Activated CD4-positive, alpha-beta T cell treated with anti-CD3 and anti-CD28 coated beads, Interleukin-2, amount 50 U/mL, for 24 hours (primary cell): ENCODE measurements at regions not wholly inside any gene's neighbourhood (a gene's known extent, or its start where the extent isn't known, plus 50 kb on each side); places are given as distances from the start of the nearest gene placed in this dataset.

Experiments used
- DNase-seq, 2 donors: peaks; one replicate each; pipeline ENCODE4 v3.0.0-alpha.2; 2020; ENCODE audit warnings: low read depth in 1 of 2, low spot score in 1 of 2

- DNase-seq: no peak
Measured at GRCh38 chr17:77320044-77320440, 179.3 kb downstream of the SEC14L1 start.

- no peak for DNase-seq
Measured at GRCh38 chr17:77320485-77321256, 179.9 kb downstream of the SEC14L1 start.

GRCh38 chr17:77321649-77322513 is 181.1 kb downstream of the SEC14L1 start:
- DNase-seq: no peak

DNA sequence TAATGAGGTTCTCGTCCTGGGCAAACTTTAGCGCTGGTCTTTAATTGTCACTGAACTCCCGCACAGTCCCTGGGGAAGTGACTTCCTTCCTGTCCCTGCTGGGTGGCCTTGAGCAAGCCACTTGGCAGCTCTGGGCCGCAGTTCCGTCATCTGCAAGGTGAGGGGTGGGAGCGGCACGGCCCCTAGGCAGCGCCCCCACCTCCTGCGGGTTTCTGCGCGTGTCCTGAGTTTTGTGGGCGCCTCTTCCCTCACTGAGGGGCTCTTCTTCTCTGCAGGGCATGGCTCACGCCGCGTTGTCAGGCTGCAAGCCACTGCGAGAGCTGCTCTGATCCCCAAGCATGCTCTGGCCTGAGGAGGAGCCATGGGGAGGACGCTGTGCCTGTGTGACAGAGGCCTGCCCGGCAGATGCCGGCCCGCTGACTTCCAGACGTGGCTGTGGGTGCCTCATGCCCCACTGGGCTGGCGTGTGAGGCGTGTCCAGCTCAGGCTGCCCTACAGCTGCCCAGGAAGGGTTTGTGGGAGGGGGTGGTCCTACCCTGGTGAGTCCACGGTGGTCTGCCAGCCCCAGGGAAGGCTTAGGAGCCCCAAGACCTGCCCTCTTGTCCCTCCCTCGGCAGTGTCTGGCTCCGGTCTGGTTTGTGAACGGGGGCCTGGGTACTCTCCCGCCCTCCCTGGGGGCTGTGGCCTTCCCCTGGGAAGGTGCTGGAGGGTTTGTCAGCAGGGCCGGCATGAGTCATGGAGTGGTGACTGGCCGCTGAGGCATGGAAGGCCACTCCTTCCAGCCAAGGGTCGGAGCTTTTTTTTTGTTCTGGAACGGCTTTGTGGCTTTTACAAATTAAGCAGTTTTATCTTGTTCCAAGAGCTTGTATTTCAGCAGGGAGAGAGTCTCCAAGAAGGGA is 182.0 kb downstream of the SEC14L1 start:
- DNase-seq: no peak

GRCh38 chr17:77323413-77324171 is 182.8 kb downstream of the SEC14L1 start:
- no peak for DNase-seq

DNA sequence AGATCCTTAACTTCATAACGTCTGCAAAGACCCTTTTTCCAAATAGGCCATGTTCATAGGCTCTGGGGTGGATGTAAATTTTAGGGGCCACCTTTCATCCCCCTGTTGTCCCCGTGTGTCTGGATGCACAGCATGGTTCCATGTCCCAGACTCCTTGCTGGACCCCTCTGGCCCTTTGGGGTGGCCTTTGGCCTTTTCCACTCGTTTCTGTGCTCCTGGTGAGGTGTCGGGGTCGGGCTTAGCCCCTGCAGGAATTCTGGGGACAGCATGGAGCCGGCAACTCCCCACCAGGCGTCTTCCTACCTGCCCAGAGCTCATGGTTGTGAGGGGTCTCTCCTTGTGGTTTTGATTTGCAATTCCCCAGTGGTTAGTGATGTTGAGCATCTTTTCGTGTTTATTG is 183.5 kb downstream of the SEC14L1 start:
- no peak for DNase-seq

GRCh38 chr17:77325577-77326075 is 184.9 kb downstream of the SEC14L1 start:
- no peak for DNase-seq

DNA sequence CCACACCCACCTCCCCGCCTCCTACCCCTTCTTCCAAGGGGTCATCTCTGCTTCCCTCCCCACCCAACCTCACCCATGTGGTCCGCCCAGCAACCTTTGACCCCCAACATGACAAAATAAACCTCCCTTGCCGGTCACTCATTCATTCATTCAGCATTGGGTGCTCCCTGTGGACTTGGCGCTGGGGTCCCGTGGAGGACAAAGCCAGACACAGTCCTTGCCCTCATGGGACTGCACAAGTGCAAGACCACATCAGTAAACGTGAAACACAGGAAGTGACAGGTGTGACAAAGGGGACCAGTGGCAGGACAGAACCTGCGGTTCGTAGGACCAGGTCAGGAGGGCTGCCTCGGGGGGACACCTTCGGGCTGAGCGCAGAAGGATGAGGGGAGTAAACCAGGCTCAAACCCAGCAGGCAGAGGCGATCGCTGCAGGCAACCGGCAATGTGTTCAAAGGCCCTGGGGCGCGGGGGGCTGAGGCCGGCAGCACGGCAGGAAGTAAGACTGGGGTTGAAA is 185.4 kb downstream of the SEC14L1 start:
- DNase-seq: no peak

DNA sequence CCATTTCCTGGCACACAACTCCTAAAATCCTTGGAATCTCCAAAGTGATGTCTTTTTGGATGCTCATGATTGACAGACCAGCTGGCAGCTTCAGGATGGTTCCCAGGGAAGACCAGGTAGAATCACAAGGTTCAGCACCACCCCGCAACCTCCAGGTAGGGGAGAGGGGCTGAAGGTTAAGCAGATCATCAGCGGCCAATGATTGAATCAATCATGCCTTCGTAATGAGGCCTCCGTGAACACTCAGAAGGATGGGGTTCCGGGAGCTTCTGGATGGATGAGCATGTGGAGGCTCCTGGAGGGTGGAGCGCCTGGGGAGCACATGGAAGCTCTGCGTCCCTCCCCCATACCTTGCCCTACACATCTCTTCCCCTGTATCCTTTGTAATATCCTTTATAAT is 185.9 kb downstream of the SEC14L1 start:
- DNase-seq: no peak

- DNase-seq: no peak
Measured at GRCh38 chr17:77327181-77327565, 186.4 kb downstream of the SEC14L1 start.

DNA sequence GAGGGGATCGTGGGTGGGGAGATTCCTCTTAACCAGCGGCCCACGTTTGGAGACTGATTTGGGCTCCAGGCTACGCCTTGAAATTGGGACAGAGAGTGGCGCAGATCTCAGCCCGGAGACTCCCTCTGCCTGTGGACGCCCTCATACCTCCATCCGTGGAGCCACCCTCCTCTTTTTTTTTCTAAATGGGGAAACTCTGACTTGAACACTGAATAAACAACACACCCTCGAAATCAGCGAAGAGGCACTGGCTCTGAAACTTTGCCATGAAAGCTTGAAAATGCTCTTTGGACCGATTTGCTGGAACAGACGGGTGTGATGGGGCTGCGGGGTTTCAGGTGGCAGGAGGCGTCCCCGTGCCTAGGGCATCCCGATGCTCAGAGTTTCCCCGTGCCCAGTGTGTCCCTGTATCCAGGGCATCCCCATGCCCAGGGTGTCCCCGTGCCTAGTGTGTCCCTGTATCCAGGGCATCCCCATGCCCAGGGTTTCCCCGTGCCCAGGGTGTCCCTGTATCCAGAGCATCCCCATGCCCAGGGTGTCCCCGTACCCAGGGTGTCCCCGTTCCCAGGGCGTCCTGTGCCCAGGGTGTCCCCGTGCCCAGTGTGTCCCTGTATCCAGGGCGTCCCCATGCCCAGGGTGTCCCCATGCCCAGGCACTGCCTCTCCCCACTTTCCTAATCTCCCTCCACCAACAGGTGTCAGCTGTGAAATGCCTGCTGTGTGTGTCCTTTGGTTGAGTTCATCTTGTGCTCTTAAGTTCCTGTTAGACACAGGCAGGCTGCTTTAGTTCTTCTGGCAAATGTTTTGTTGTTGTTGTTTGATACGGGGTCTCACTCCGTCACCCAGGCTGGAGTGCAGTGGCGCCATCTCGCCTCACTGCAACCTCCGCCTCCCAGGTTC is 187.0 kb downstream of the SEC14L1 start:
- no peak for DNase-seq

GRCh38 chr17:77328823-77329740 is 188.3 kb downstream of the SEC14L1 start:
- no peak for DNase-seq

GRCh38 chr17:77329741-77330531 is 189.2 kb downstream of the SEC14L1 start:
- DNase-seq: no peak

DNA sequence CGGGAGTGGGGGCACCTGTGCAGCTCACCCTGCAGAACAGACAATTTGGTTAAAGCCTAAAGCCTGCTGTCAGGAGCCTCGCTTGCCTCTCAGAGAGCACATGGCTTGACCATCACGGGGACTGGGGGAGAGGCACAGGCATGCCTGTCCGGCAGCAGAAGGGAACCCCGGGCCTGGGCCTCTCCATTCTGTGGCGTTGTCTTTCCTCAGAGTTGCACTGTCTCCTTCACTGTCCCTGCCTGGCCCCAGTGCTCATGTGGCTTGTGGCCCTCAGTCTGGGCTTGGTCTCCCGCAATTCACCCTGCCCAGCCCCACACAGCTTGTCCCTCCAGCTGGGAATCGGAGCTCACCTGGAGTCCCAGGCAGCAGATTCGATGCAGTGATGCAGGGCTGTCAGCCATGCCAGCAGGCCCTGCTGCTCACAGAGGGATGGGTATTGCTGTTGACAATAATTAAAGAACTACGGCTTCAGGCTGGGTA is 189.9 kb downstream of the SEC14L1 start:
- DNase-seq: no peak

DNA sequence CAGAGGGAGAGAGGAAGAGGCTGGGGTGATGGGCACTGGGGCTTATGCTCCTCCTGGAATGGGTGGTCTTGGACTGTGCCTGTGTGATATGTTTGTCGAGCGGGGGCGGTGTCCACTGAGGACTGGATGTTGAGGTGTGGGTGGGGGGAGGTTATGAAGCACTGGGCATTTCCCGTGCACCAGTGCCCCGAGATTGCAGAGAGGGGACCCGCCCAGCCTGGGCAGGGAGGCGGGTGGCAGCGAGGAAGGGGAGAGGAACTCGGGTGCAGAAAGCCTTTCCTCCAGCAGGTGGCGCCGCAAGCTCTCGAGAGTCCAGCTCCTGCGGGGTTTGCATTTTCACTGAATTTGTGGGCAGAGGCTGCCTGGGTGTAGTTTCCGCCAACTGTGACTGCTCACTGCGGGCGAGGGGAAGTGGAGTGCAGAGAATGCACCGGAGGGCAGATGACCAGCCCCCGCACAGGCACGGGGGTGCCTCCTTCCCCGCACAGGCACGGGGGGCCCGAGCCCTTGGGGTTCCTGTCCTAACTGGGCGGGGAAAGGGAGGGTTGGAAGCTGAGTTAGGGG is 190.6 kb downstream of the SEC14L1 start:
- DNase-seq: peak; percentile 95 to 99

- no peak for DNase-seq
Measured at GRCh38 chr17:77332034-77332971, 191.5 kb downstream of the SEC14L1 start.
